Osteoblast (primary cell): ENCODE measurements at regions not wholly inside any gene's neighbourhood (a gene's known extent, or its start where the extent isn't known, plus 50 kb on each side); places are given as distances from the start of the nearest gene placed in this dataset.

Experiments
- DNase-seq: peaks from one replicate; pipeline ENCODE4 v3.0.0; 2011; ENCODE audit warnings: low spot score, mixed read lengths; ENCODE audit not compliant: insufficient read length; ENCODE audit errors: missing footprints
- H2AFZ ChIP-seq: 2 replicates; pipeline ENCODE4 v1.6.0; 2011; ENCODE audit warnings: mild to moderate bottlenecking, low read length
- H3K27ac ChIP-seq: 2 replicates; pipeline ENCODE4 v1.5.1; 2011; ENCODE audit warnings: mild to moderate bottlenecking, low read depth, low read length, moderate library complexity
- H3K27me3 ChIP-seq: 2 replicates; pipeline ENCODE4 v1.6.0; 2012; ENCODE audit warnings: mild to moderate bottlenecking, control low read depth, inconsistent platforms, low read length, moderate library complexity; ENCODE audit not compliant: insufficient read depth
- H3K36me3 ChIP-seq: 2 replicates; pipeline ENCODE4 v1.5.1; 2011; ENCODE audit warnings: mild to moderate bottlenecking, low read length, control low read depth, moderate library complexity; ENCODE audit not compliant: insufficient read depth
- H3K4me1 ChIP-seq: 2 replicates; pipeline ENCODE4 v1.5.1; 2011; ENCODE audit warnings: mild to moderate bottlenecking, low read length, control low read depth, moderate library complexity; ENCODE audit not compliant: insufficient read depth
- H3K4me2 ChIP-seq: 2 replicates; pipeline ENCODE4 v1.6.0; 2011; ENCODE audit warnings: mild to moderate bottlenecking, low read length; ENCODE audit not compliant: insufficient read depth
- H3K4me3 ChIP-seq: fragments of 200-600 bp; sonication (generic); 3 replicates; pipeline ENCODE4 v1.5.1; 2012; ENCODE audit warnings: mild to moderate bottlenecking, low read length, inconsistent platforms; ENCODE audit not compliant: insufficient read depth
- H3K79me2 ChIP-seq: 2 replicates; pipeline ENCODE4 v1.6.0; 2012; ENCODE audit warnings: mild to moderate bottlenecking, low read length, control low read depth, inconsistent platforms; ENCODE audit not compliant: insufficient read depth
- H3K9me3 ChIP-seq: 2 replicates; pipeline ENCODE4 v1.5.1; 2011; ENCODE audit warnings: low read depth, low read length, control low read depth
- H4K20me1 ChIP-seq: 2 replicates; pipeline ENCODE4 v1.6.0; 2012; ENCODE audit warnings: mild to moderate bottlenecking, low read length, control low read depth; ENCODE audit not compliant: insufficient read depth
- TF ChIP-seq, protein P1 (sequence below): IDR thresholded peaks from 2 replicates; pipeline ENCODE4 v1.5.1; 2011; ENCODE audit warnings: mild to moderate bottlenecking, low read depth, low read length, moderate library complexity; ENCODE audit errors: extremely low read depth

GRCh38 chr6:112986321-112986720 is 639.2 kb downstream of the RFPL4B start:
- no peak for DNase-seq
- Histone ChIP-seq H2AFZ (no peak overlapping the region), H3K79me2 (no peaks in the 10 kb centered on the region), H3K27ac (no peak overlapping the region), H3K9me3 (no peaks in the 10 kb centered on the region), H3K27me3 (no peaks in the 10 kb centered on the region), H3K4me3 (no peak overlapping the region), H4K20me1 (no peaks in the 10 kb centered on the region), H3K4me2 (no peak overlapping the region), H3K36me3 (no peaks in the 10 kb centered on the region), H3K4me1 (peaks cover 6% of the 10 kb centered on the region)
- TF ChIP-seq, protein P1, sequence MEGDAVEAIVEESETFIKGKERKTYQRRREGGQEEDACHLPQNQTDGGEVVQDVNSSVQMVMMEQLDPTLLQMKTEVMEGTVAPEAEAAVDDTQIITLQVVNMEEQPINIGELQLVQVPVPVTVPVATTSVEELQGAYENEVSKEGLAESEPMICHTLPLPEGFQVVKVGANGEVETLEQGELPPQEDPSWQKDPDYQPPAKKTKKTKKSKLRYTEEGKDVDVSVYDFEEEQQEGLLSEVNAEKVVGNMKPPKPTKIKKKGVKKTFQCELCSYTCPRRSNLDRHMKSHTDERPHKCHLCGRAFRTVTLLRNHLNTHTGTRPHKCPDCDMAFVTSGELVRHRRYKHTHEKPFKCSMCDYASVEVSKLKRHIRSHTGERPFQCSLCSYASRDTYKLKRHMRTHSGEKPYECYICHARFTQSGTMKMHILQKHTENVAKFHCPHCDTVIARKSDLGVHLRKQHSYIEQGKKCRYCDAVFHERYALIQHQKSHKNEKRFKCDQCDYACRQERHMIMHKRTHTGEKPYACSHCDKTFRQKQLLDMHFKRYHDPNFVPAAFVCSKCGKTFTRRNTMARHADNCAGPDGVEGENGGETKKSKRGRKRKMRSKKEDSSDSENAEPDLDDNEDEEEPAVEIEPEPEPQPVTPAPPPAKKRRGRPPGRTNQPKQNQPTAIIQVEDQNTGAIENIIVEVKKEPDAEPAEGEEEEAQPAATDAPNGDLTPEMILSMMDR, result no peak

DNA sequence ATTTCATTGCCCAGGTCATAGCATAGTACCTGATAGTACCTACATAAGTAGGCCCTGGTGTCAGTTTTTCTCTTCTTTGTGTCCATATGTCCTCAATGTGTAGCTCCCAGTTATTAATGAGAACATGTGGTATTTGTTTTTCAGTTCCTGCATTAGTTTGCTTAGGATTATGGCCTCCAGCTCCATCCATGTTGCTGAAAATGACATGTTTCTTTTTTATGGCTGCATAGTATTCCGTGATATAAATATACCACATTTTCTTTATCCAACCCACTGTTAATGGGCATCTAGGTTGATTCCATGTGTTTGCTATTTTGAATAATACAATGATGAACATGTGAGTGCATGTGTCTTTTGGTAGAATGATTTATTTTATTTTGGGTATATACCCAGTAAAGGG is 641.6 kb downstream of the RFPL4B start:
- TF ChIP-seq, protein P1, result no peak
- no peaks in the 10 kb centered on the region for H4K20me1 ChIP-seq
- H2AFZ ChIP-seq, result no peak overlapping the region
- no peak overlapping the region for H3K27ac ChIP-seq
- no peak overlapping the region for H3K4me3 ChIP-seq
- no peaks in the 10 kb centered on the region for H3K9me3 ChIP-seq
- DNase-seq, result no peak
- no peaks in the 10 kb centered on the region for H3K27me3 ChIP-seq
- H3K4me2 ChIP-seq, result no peak overlapping the region
- no peaks in the 10 kb centered on the region for H3K36me3 ChIP-seq
- H3K79me2 ChIP-seq, result no peaks in the 10 kb centered on the region
- peaks cover under 1% of the 10 kb centered on the region for H3K4me1 ChIP-seq

DNA sequence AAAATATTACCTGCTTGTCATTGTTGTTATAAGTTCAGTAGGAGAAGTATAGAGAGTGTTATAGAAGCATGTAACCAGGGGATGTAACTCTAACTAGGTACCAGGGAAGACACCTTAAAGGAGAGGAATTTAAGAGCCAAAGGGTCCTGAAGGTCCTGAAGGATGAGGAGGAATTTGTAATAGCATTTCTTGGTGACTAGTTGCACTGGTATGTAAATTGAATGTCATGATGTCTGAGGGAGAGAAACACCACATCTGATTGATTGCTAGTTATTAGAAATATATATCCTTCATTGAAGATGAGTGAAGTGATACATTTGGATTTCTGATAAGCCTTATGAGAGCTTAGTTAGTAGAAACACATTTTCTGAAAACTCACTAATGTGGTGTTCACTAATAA is 643.8 kb downstream of the RFPL4B start:
- Histone ChIP-seq H3K9me3 (no peaks in the 10 kb centered on the region), H3K79me2 (no peaks in the 10 kb centered on the region), H2AFZ (no peak overlapping the region), H3K4me3 (no peak overlapping the region), H3K36me3 (no peaks in the 10 kb centered on the region), H3K4me2 (no peak overlapping the region), H3K4me1 (no peaks in the 10 kb centered on the region), H3K27me3 (no peaks in the 10 kb centered on the region), H4K20me1 (no peaks in the 10 kb centered on the region), H3K27ac (no peak overlapping the region)
- TF ChIP-seq, protein P1, result no peak
- DNase-seq, result no peak

DNA sequence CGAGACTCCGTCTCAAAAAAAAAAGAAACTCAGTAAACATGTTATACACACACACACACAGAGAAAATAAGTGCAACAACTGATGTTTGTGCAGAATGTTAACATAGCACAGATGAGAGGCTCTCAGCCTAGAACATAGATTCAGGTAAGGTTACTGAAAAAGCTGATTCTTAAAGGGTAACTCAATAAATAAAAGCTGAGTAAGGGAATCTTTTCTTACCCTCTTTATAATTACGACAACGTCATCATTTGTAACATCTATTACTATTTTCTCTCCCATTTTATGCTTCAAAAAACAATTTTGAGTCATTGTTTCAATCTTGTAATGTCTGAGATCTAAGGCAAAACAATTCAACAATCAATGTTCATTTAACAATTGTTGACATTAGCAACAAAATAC is 644.8 kb downstream of the RFPL4B start:
- no peaks in the 10 kb centered on the region for H4K20me1 ChIP-seq
- no peaks in the 10 kb centered on the region for H3K4me1 ChIP-seq
- H3K9me3 ChIP-seq, result no peaks in the 10 kb centered on the region
- TF ChIP-seq, protein P1, result no peak
- no peak overlapping the region for H2AFZ ChIP-seq
- no peak overlapping the region for H3K27ac ChIP-seq
- no peak overlapping the region for H3K4me2 ChIP-seq
- no peaks in the 10 kb centered on the region for H3K27me3 ChIP-seq
- no peaks in the 10 kb centered on the region for H3K79me2 ChIP-seq
- no peak for DNase-seq
- H3K4me3 ChIP-seq, result no peak overlapping the region
- H3K36me3 ChIP-seq, result no peaks in the 10 kb centered on the region
